Thyroid gland (tissue), 4 donors: ENCODE measurements at regions not wholly inside any gene's neighbourhood (a gene's known extent, or its start where the extent isn't known, plus 50 kb on each side); places are given as distances from the start of the nearest gene placed in this dataset.

ENCODE experiments used
- POLR2A ChIP-seq, 2 donors: fragments of 450-650 bp; IDR thresholded peaks; one replicate each; pipeline ENCODE4 v1.6.1; 2017; ENCODE audit warnings: antibody characterized with exemption in 2 of 2, mild to moderate bottlenecking in 2 of 2, moderate library complexity in 1 of 2
- TF ChIP-seq, protein P1 (sequence below), 6 experiments: fragments of 200-600 bp in 3 of 6; fragments of 450-650 bp in 3 of 6; sonication (generic) in 3 of 6; IDR thresholded peaks; one replicate each; pipeline ENCODE4 v1.5.1; 2016 to 2019; ENCODE audit warnings: antibody characterized with exemption in 6 of 6, mild to moderate bottlenecking in 2 of 6, inconsistent platforms in 1 of 6, moderate library complexity in 1 of 6

DNA sequence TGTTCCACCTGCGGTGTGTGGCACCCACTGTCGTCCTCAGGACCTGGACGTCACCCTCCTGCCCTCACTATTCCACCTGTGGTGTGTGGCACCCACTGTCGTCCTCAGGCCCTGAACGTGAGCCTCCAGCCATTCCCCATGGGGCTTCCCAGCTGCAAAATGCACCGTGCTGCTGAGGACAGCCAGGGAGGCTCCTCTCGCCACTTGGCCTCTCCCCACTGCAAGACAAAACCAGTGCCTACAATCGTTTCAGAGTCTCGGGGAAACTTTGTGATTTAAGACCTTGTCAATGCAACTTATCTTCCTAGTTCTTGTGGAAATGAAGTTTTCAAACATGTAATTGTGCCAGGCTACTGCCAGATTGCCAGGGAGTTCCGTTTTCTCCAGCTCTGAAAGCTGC, 319.3 kb upstream of the SALL3 start:
- TF ChIP-seq, protein P1, sequence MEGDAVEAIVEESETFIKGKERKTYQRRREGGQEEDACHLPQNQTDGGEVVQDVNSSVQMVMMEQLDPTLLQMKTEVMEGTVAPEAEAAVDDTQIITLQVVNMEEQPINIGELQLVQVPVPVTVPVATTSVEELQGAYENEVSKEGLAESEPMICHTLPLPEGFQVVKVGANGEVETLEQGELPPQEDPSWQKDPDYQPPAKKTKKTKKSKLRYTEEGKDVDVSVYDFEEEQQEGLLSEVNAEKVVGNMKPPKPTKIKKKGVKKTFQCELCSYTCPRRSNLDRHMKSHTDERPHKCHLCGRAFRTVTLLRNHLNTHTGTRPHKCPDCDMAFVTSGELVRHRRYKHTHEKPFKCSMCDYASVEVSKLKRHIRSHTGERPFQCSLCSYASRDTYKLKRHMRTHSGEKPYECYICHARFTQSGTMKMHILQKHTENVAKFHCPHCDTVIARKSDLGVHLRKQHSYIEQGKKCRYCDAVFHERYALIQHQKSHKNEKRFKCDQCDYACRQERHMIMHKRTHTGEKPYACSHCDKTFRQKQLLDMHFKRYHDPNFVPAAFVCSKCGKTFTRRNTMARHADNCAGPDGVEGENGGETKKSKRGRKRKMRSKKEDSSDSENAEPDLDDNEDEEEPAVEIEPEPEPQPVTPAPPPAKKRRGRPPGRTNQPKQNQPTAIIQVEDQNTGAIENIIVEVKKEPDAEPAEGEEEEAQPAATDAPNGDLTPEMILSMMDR (IDR thresholded peaks at IDR 0.05) = no peak
- TF ChIP-seq POLR2A (IDR thresholded peaks at IDR 0.05) = no peak
